Activated naive CD4-positive, alpha-beta T cell treated with anti-CD3 and anti-CD28 coated beads for 36 hours (primary cell): ENCODE measurements at regions not wholly inside any gene's neighbourhood (a gene's known extent, or its start where the extent isn't known, plus 50 kb on each side); places are given as distances from the start of the nearest gene placed in this dataset.

Experiments
- CTCF ChIA-PET: fragments of 350-600 bp; sonication (Branson Sonifier 250); formaldehyde crosslinking; loops from one replicate; lab custom pipeline; 2021; ENCODE audit warnings: antibody characterized with exemption; lab: Charles Lee
- DNase-seq: peaks from one replicate; pipeline ENCODE4 v3.0.0-alpha.2; 2020
- H3K27ac Mint-ChIP-seq: one replicate; pipeline ENCODE4 v1.8.0; 2021; ENCODE audit warnings: mild to moderate bottlenecking, mixed read lengths
- H3K27me3 Mint-ChIP-seq: one replicate; pipeline ENCODE4 v1.8.0; 2021; ENCODE audit warnings: low read depth, mixed read lengths
- H3K36me3 Mint-ChIP-seq: one replicate; pipeline ENCODE4 v1.8.0; 2021; ENCODE audit warnings: low read depth, mixed read lengths
- H3K4me1 Mint-ChIP-seq: one replicate; pipeline ENCODE4 v1.8.0; 2021; ENCODE audit warnings: low read depth, mixed read lengths
- H3K4me3 Mint-ChIP-seq: one replicate; pipeline ENCODE4 v1.8.0; 2021; ENCODE audit warnings: mild to moderate bottlenecking, moderate library complexity, mixed read lengths
- H3K9me3 Mint-ChIP-seq: one replicate; pipeline ENCODE4 v1.8.0; 2021; ENCODE audit warnings: mixed read lengths
- intact Hi-C: fragments of 100-400 bp; cut with micrococcal nuclease; formaldehyde crosslinking; loops from one replicate; pipeline ENCODE4 v1.15.1; 2023

DNA sequence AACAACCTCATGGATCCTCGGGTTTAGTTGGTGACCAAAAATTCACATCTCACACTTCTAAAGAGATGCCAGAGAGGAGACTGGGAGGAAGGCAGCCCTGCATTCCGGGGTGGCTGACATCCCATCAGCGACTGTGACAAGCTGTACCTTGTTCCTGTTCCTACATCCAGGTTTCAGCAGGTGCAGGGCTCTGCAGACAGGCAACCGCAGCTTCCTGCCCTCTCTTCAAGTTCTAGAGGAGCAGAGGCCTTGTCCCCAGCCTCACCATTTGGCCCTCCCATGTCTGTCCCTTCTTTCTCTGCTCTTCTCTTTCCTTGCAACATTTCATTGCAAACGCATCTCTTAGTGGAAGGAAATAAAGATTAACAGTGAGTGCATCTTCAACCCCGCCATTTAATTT lies 454.6 kb downstream of the IRX1 start:
- Mint-ChIP-seq H3K27ac (no peak overlapping the region), H3K4me3 (no peak overlapping the region), H3K36me3 (no peaks in the 10 kb centered on the region), H3K27me3 (no peaks in the 10 kb centered on the region), H3K4me1 (no peaks in the 10 kb centered on the region), H3K9me3 (no peaks in the 10 kb centered on the region)
- CTCF ChIA-PET, result no interaction called here
- no peak for DNase-seq
- intact Hi-C loops, result no loop called here

DNA sequence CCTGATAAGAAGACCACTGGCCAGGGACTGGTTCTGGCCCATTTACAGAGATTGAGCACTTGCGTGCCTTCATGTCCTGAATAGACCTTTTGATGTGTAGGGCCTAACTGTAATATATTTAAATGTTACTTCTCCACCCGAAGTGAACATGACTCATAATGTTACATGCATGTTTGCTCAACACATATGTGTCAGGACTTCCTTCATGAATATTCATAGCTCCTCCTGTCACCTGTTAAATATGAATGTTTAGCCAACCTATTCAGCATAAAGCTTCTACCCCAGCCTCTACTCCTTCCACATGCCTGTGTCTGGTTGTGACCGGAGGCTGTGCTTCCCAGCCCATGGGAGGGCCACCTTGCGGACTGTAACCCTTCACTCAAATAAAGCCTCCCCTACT lies 457.5 kb downstream of the IRX1 start:
- no peak overlapping the region for H3K27ac Mint-ChIP-seq
- no peaks in the 10 kb centered on the region for H3K4me1 Mint-ChIP-seq
- H3K4me3 Mint-ChIP-seq, result no peak overlapping the region
- no peaks in the 10 kb centered on the region for H3K36me3 Mint-ChIP-seq
- CTCF ChIA-PET, result no interaction called here
- intact Hi-C loops, result no loop called here
- no peak for DNase-seq
- no peaks in the 10 kb centered on the region for H3K9me3 Mint-ChIP-seq
- no peaks in the 10 kb centered on the region for H3K27me3 Mint-ChIP-seq

DNA sequence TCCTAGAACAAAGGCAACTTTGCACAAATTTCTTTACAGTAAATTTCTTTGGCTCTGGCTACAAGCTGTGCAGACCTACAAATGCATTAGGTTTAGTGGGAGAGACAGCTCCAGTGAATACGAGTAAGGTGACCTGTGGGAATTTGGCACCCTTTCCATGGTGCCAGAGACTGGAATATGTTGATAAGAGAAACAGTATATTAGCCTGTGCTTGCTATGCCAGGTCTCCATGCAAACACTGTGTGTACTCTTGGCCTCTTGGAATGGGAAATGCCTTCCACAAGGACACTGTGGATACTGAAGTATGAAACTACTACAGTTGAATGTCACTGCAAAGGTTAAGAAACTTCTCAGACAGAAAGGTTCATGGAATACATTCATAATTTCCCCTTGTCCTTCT lies 458.5 kb downstream of the IRX1 start:
- CTCF ChIA-PET, result no interaction called here
- no peak for DNase-seq
- Mint-ChIP-seq H3K27ac (no peak overlapping the region), H3K27me3 (no peaks in the 10 kb centered on the region), H3K4me1 (no peaks in the 10 kb centered on the region), H3K36me3 (no peaks in the 10 kb centered on the region), H3K4me3 (no peak overlapping the region), H3K9me3 (no peaks in the 10 kb centered on the region)
- intact Hi-C loops, result no loop called here

DNA sequence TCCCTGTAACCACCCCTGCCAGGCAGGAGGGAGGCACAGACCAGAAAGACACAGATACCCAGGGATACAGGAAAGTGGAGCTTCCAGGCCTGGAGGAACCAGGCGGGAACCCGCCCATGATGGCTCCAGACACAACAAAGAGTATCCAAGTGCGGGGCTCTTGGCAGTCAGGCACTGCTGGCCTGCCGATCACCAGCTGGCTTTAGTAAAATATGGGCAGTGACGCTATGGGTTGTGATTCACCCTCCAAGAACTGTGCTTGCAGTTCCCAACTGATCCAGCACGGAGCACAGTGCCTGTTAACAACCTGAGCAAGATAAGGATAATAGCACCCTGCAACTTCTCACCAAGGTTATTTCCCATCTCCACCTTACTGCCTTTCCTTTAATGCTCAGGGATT lies 463.3 kb downstream of the IRX1 start:
- Mint-ChIP-seq H3K4me1 (no peaks in the 10 kb centered on the region), H3K27me3 (no peaks in the 10 kb centered on the region), H3K27ac (no peak overlapping the region), H3K36me3 (no peaks in the 10 kb centered on the region), H3K4me3 (no peak overlapping the region), H3K9me3 (peaks cover 1% of the 10 kb centered on the region)
- CTCF ChIA-PET, result no interaction called here
- DNase-seq, result no peak
- intact Hi-C loops, result no loop called here

DNA sequence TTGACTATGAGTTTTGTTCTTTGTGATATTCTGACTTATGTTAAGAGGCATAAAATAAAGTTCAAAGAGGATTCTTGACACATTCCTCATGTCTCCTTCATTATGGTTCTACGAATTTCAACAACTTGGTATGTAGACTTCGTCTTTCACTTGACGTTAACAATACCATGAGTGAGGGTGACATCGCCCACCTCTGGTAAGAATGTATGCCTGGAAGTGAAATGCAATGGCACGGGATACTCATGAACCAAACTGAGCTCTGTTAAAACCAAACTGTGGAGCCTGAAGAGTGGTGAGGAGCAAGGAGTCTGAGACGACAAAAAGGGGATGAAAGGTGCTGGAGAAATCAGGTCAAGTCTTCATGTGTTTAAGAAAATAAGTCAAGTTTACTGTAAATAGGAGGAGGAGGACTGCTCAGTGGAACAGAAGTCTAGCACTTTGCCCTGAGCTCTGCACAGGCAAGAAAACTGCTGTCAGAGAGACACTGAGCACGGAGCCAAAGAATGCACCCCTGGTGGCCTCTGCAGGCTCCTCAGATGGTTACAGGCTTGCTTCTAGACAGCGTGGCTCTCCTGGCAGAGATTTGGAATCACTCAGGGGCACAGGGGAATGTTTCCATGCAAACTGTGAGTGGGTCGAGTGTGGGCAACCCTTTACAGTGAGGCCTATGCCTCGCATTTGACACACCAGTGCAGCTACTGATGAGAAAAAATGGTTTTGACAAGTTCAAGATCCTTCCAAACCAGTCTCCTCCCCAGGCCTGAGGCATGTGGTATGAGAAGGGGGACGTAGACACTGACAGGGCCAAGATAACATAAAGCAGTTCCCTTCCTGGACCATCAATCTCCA lies 470.1 kb downstream of the IRX1 start:
- H3K4me1 Mint-ChIP-seq, result no peaks in the 10 kb centered on the region
- no peak for DNase-seq
- intact Hi-C loops, result no loop called here
- peaks cover 4% of the 10 kb centered on the region for H3K9me3 Mint-ChIP-seq
- no peaks in the 10 kb centered on the region for H3K36me3 Mint-ChIP-seq
- CTCF ChIA-PET, result no interaction called here
- H3K27ac Mint-ChIP-seq, result no peak overlapping the region
- no peak overlapping the region for H3K4me3 Mint-ChIP-seq
- no peaks in the 10 kb centered on the region for H3K27me3 Mint-ChIP-seq

DNA sequence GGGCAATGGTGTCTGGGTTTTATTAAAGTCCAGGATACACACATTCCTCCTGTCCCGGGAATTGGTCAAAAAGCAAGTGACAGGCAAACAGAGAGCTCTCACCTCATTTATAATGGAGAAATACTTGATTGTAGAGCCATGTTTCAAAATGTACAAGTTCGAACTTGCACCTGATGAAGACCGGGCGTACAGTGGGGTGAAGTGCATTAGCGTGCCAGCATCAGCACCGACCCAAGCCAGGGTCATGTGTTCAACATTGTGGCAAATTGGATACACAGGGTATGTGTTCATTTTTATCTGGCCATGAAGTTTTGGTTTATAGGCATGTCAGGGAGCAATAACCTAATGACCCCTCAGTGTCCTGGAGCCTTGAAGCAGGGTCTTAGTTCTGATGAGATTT lies 472.5 kb downstream of the IRX1 start:
- intact Hi-C loops, result no loop called here
- DNase-seq, result no peak
- H3K27ac Mint-ChIP-seq, result no peak overlapping the region
- CTCF ChIA-PET, result interaction anchor here (0.5 kb wide), 1 partner anchor 70 kb away, joined by 3 read pairs; no protein-coding TSS in a partner anchor
- H3K27me3 Mint-ChIP-seq, result no peaks in the 10 kb centered on the region
- H3K4me1 Mint-ChIP-seq, result no peaks in the 10 kb centered on the region
- peaks cover 4% of the 10 kb centered on the region for H3K9me3 Mint-ChIP-seq
- no peak overlapping the region for H3K4me3 Mint-ChIP-seq
- H3K36me3 Mint-ChIP-seq, result no peaks in the 10 kb centered on the region

DNA sequence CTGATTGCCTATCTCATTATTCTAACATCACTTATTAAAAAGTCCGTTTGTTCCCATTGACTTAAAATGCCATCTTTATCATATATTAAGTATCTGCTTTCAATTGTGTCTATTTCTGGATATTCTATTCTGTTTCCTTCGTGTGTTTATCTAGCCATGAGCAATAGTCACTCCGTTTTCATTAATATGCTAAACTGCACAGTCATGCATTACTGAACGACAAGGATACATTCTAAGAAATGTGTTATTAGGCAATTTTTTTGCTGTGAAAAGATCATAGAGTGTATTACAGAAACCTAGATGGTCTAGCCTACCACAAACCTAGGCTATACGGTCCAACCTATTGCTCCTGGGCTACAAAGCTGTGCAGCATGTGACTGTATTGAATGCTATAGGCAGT lies 482.9 kb downstream of the IRX1 start:
- H3K4me3 Mint-ChIP-seq, result no peak overlapping the region
- no peaks in the 10 kb centered on the region for H3K4me1 Mint-ChIP-seq
- H3K27ac Mint-ChIP-seq, result no peak overlapping the region
- DNase-seq, result no peak
- no peaks in the 10 kb centered on the region for H3K27me3 Mint-ChIP-seq
- CTCF ChIA-PET, result no interaction called here
- no peaks in the 10 kb centered on the region for H3K36me3 Mint-ChIP-seq
- H3K9me3 Mint-ChIP-seq, result peaks cover 16% of the 10 kb centered on the region
- intact Hi-C loops, result no loop called here

DNA sequence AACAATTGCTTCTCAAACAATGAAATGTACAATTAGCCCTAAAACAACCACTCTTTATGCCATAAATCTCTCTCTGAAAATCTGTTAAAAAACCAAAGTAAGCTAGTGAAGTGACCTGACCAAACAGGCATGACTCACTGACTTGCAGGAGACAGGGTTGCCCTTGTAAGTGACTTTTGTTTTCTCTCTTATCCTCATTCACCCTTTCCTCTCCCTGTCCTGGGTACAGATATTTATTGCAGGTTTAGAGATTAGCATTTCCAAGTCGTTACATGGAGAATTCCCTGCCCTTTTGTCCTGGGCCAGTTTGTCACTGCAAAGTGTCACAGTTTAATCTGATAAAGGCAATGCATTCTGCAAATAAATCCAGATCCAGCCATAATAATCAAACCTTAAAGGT lies 484.2 kb downstream of the IRX1 start:
- CTCF ChIA-PET, result no interaction called here
- intact Hi-C loops, result no loop called here
- Mint-ChIP-seq H3K4me1 (no peaks in the 10 kb centered on the region), H3K4me3 (no peak overlapping the region), H3K27ac (no peak overlapping the region), H3K9me3 (peaks cover 16% of the 10 kb centered on the region), H3K36me3 (no peaks in the 10 kb centered on the region), H3K27me3 (no peaks in the 10 kb centered on the region)
- no peak for DNase-seq

DNA sequence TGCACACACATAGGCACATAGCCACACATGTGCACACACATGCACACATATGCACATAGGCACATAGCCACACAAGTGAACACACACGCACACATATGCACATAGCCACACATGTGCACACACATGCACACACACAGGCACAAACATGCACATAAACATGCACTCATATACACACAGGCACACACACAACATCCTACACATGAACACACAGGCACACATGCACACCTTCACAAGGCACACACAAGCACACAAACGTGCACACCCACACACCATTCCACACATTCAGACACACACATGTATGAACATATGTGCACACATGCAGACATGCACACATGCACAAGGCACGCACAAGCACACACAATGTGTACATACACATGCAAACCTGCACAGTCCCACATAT lies 484.7 kb downstream of the IRX1 start:
- Mint-ChIP-seq H3K4me1 (no peaks in the 10 kb centered on the region), H3K27me3 (no peaks in the 10 kb centered on the region), H3K27ac (no peak overlapping the region), H3K9me3 (peaks cover 13% of the 10 kb centered on the region), H3K4me3 (no peak overlapping the region), H3K36me3 (no peaks in the 10 kb centered on the region)
- CTCF ChIA-PET, result no interaction called here
- no peak for DNase-seq
- intact Hi-C loops, result no loop called here

DNA sequence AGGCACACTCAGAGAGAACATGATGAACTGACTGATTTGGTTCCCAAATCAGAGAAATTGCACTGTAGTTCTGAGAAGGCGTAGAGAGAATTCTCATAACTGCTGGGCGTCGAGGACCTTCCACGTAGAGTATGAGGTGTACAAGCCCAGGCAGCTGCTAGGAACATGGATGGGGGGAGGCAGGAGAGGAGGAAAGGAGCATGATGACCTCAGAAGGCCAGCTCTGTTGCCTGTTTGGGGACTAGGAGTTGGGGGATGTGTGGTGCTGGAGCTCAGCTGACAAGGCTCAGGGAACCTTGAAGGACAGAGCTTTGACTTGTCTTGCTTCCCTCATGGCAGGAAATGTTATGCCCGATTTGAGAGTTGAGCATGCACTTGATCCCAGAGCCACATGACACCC lies 485.4 kb downstream of the IRX1 start:
- Mint-ChIP-seq H3K27ac (no peak overlapping the region), H3K9me3 (peaks cover 12% of the 10 kb centered on the region), H3K4me3 (no peak overlapping the region), H3K27me3 (no peaks in the 10 kb centered on the region), H3K4me1 (no peaks in the 10 kb centered on the region), H3K36me3 (no peaks in the 10 kb centered on the region)
- no peak for DNase-seq
- CTCF ChIA-PET, result no interaction called here
- intact Hi-C loops, result no loop called here

DNA sequence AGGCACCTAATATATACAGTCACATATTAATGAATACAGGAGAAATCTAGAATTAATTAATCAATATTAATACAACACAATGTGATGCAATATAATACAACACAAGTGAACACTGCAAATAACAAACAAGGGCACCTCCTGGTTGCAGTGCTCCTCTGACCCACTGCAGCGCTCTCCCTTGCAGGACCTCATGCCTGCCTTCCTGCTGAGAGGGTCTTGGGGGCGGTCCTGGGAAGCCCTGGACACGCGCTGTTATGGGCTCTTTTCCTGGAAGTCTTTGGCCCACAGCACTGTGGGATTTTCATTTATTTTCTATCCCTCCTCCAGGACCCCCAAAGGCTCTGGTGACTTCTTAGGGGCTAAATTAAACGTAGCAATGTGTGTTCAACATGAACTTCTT lies 485.8 kb downstream of the IRX1 start:
- H3K27ac Mint-ChIP-seq, result no peak overlapping the region
- no peaks in the 10 kb centered on the region for H3K4me1 Mint-ChIP-seq
- intact Hi-C loops, result no loop called here
- no peak overlapping the region for H3K4me3 Mint-ChIP-seq
- no peaks in the 10 kb centered on the region for H3K36me3 Mint-ChIP-seq
- no peak for DNase-seq
- H3K27me3 Mint-ChIP-seq, result no peaks in the 10 kb centered on the region
- CTCF ChIA-PET, result no interaction called here
- H3K9me3 Mint-ChIP-seq, result peaks cover 9% of the 10 kb centered on the region

DNA sequence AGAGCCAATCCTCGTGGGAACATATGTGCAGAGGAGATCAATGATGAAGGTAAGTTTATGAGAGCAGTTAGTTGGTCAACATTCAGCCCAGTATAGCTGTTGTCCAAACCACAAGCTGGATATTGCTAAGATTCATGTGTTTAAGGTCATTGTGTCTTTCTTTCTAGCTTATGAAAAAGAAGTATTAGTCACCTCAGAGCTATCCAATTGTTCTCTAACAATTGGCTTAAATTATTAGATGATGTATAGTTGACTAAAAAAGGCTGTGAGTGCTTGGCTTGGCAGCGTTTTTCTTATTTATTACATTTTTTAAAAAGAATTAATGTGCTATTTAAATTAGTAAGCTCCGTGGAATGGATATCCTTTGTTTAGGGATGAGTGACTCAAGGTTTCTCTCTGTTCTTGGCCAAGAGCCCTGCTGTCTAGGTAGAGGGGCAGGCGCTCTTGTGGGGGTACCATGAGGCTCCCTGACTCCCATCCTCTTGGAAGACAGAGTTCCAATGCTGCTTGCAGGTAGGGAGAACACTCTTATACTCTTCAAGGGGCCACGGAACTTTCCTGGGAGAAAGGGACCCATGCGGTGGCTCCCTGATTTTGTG lies 487.4 kb downstream of the IRX1 start:
- Mint-ChIP-seq H3K36me3 (no peaks in the 10 kb centered on the region), H3K4me3 (no peak overlapping the region), H3K27ac (no peak overlapping the region), H3K4me1 (no peaks in the 10 kb centered on the region), H3K9me3 (peaks cover 7% of the 10 kb centered on the region), H3K27me3 (no peaks in the 10 kb centered on the region)
- CTCF ChIA-PET, result no interaction called here
- intact Hi-C loops, result no loop called here
- no peak for DNase-seq

DNA sequence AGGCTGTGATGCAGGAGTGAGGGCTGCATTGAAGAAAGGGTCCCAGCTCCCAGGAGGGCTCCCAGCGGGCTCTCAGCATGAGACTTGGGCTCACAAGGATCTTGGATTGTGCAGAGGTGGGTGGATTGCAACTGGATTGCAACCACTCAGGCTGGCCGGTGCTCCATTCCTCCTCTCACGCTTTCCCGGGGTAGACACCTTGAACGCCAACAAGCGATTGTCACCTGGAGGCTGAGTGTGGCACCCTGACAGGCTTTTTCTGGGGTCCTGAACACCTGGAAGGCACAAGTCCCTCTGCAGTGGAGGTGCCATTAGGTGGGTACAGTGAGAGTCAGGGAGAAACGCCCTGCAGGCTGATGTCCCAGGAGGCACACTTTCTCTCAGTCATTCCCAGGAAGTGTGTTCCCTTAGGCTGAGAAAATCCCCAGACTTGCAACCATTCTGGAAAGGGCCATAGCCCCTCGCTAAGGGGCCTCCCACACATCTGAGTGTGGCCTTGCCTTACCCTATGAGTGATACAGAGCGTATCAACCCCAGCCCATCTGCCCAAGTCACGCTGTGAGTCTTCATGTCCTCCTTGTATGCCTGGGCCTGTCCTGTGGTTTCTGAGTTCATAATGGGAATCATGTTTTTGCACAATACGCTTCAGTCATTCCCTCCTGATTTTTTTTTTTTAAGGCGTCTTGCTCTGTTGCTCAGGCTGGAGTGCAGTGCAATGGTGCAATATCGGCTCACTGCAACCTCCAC lies 488.1 kb downstream of the IRX1 start:
- Mint-ChIP-seq H3K36me3 (no peaks in the 10 kb centered on the region), H3K27me3 (no peaks in the 10 kb centered on the region), H3K4me3 (no peak overlapping the region), H3K4me1 (no peaks in the 10 kb centered on the region), H3K9me3 (peaks cover 7% of the 10 kb centered on the region), H3K27ac (no peak overlapping the region)
- no peak for DNase-seq
- intact Hi-C loops, result no loop called here
- CTCF ChIA-PET, result no interaction called here
